Esophagus muscularis mucosa (tissue), 4 donors: ENCODE measurements at regions not wholly inside any gene's neighbourhood (a gene's known extent, or its start where the extent isn't known, plus 50 kb on each side); places are given as distances from the start of the nearest gene placed in this dataset.

Experiments
- DNase-seq: peaks from one replicate; pipeline ENCODE4 v3.0.0-alpha.2; 2017; ENCODE audit errors: extremely low spot score
- H3K27ac ChIP-seq, 4 donors: fragments of 200-600 bp; sonication (generic); replicated peaks in 1 of 4; 1 replicate in 3 of 4; 2 replicates in 1 of 4; pipeline ENCODE4 v1.5.1; 2016 to 2019; ENCODE audit warnings: mild to moderate bottlenecking in 1 of 4
- H3K27me3 ChIP-seq, 4 donors: fragments of 200-600 bp; sonication (generic); one replicate each; pipeline versions ENCODE4 v1.5.1 to v1.6.0; 2016 to 2019
- H3K36me3 ChIP-seq, 4 donors: fragments of 200-600 bp; sonication (generic); one replicate each; pipeline ENCODE4 v1.5.1; 2016 to 2019
- H3K4me1 ChIP-seq, 4 donors: fragments of 200-600 bp; sonication (generic); one replicate each; pipeline ENCODE4 v1.5.1; 2016 to 2019
- H3K4me3 ChIP-seq, 4 donors: fragments of 200-600 bp; sonication (generic); 1 replicate in 2 of 4; 2 replicates in 2 of 4; pipeline ENCODE4 v1.5.1; 2016 to 2019; ENCODE audit warnings: mild to moderate bottlenecking in 4 of 4, moderate library complexity in 1 of 4
- H3K9me3 ChIP-seq, 4 donors: fragments of 200-600 bp; sonication (generic); 1 replicate in 3 of 4; 2 replicates in 1 of 4; pipeline ENCODE4 v1.5.1; 2016 to 2019
- EP300 ChIP-seq: sonication (generic); formaldehyde crosslinking; IDR thresholded peaks from one replicate; pipeline ENCODE4 v1.6.1; 2017; ENCODE audit warnings: antibody characterized with exemption
- POLR2A ChIP-seq: fragments of 450-650 bp; IDR thresholded peaks from one replicate; pipeline ENCODE4 v1.6.1; 2017; ENCODE audit warnings: antibody characterized with exemption, moderate library complexity, mild to moderate bottlenecking, low read depth
- POLR2AphosphoS5 ChIP-seq, 2 donors: sonication (generic); formaldehyde crosslinking; IDR thresholded peaks; one replicate each; pipeline ENCODE4 v1.6.1; 2017; ENCODE audit warnings: antibody characterized with exemption in 2 of 2
- WGBS: methylation state at CpG from one replicate; pipeline ENCODE4 v1.1.5; 2018; 5-methylcytosine and 5-hydroxymethylcytosine counted together
- intact Hi-C: fragments of 100-400 bp; cut with DNase I; formaldehyde crosslinking; loops from one replicate; pipeline ENCODE4 v1.15.1; 2023
- TF ChIP-seq, protein P1 (sequence below), 3 experiments: fragments of 200-600 bp in 2 of 3; fragments of 450-650 bp in 1 of 3; sonication (generic) in 2 of 3; IDR thresholded peaks; one replicate each; pipeline ENCODE4 v1.5.1; 2017 to 2019; ENCODE audit warnings: antibody characterized with exemption in 3 of 3, mild to moderate bottlenecking in 2 of 3, moderate library complexity in 1 of 3

DNA sequence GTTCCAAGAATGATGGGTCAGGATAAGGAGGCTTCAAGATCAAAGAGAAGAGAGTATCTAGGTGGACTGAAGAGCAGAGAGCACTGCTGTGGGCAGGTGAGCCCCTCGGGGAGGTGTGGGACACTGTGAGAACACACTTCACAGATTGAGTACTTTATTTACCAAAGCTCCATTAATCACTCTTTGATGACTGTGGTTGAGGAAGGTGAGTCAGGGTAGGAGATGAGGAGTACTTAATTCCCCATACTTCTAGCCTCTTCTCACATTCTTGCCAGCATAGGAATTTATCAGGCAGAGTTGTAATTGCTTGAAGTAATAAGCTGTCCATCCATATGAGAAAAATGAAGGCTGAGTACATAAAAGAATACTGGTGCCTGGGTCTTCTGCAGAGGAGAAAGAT is 375.3 kb downstream of the PCDH10 start:
- intact Hi-C loops: no loop called here
- H3K36me3 ChIP-seq: no peaks in the 10 kb centered on the region
- TF ChIP-seq, protein P1, sequence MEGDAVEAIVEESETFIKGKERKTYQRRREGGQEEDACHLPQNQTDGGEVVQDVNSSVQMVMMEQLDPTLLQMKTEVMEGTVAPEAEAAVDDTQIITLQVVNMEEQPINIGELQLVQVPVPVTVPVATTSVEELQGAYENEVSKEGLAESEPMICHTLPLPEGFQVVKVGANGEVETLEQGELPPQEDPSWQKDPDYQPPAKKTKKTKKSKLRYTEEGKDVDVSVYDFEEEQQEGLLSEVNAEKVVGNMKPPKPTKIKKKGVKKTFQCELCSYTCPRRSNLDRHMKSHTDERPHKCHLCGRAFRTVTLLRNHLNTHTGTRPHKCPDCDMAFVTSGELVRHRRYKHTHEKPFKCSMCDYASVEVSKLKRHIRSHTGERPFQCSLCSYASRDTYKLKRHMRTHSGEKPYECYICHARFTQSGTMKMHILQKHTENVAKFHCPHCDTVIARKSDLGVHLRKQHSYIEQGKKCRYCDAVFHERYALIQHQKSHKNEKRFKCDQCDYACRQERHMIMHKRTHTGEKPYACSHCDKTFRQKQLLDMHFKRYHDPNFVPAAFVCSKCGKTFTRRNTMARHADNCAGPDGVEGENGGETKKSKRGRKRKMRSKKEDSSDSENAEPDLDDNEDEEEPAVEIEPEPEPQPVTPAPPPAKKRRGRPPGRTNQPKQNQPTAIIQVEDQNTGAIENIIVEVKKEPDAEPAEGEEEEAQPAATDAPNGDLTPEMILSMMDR (IDR thresholded peaks at IDR 0.05): no peak
- no peak for TF ChIP-seq POLR2A
- no peak for TF ChIP-seq POLR2AphosphoS5 (IDR thresholded peaks at IDR 0.05)
- no peak for TF ChIP-seq EP300
- no peaks in the 10 kb centered on the region for H3K4me1 ChIP-seq
- H3K9me3 ChIP-seq: no peaks in the 10 kb centered on the region
- no peaks in the 10 kb centered on the region for H3K27me3 ChIP-seq
- WGBS: 44% methylated on average over 1 of the region's 1 CpG
- H3K4me3 ChIP-seq: no peak overlapping the region
- no peak overlapping the region for H3K27ac ChIP-seq
- no peak for DNase-seq

DNA sequence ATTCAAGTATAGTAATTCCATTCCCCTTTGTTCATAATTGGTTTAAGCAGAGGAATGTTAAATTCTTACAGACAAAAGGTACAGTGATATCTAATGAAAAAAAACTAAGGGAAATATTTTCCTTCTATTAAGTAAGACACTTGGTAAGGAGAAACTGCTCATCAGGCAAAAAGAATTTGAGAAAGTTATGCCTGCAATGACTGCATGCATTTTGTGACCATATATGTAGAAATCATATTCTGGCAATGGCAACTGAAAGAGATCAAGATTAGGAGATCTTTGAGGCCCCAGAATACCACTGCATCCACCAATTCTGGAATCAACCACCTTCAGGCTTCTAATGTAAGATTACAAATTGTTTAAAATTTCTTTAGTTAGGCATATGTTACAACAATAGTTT is 364.8 kb downstream of the PCDH10 start:
- TF ChIP-seq POLR2AphosphoS5 (IDR thresholded peaks at IDR 0.05) (no peak), EP300 (no peak), POLR2A (no peak)
- TF ChIP-seq, protein P1 (IDR thresholded peaks at IDR 0.05): no peak
- Histone ChIP-seq H3K4me1 (no peaks in the 10 kb centered on the region), H3K27me3 (no peaks in the 10 kb centered on the region), H3K4me3 (no peak overlapping the region), H3K9me3 (peaks cover 0 to 6% (median 1%) of the 10 kb centered on the region in 4 donors), H3K27ac (no peak overlapping the region), H3K36me3 (no peaks in the 10 kb centered on the region)
- intact Hi-C loops: no loop called here
- DNase-seq: no peak

DNA sequence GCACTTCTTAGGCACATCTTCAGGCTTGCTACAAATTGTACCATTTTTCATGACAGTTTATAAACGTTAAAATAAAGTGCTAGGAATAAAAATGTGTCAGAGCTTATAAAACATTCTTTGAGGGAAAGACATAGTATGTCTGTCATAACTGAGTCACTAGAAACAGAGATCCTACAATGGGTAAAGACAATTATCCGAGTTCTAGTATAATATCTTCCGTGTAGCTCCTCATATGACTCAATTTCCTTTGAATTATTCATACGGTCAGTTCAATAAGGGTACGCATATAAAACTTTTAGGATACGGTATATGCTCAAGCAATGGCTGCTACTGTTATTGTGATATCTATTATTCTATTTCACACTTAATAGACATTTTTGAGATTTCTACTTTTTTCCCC is 349.1 kb downstream of the PCDH10 start:
- no peaks in the 10 kb centered on the region for H3K4me1 ChIP-seq
- H3K36me3 ChIP-seq: no peaks in the 10 kb centered on the region
- H3K27ac ChIP-seq: no peak overlapping the region
- no peaks in the 10 kb centered on the region for H3K9me3 ChIP-seq
- no peak for DNase-seq
- WGBS: 91% methylated on average over 6 of the region's 6 CpGs
- intact Hi-C loops: no loop called here
- H3K4me3 ChIP-seq: no peak overlapping the region
- H3K27me3 ChIP-seq: no peaks in the 10 kb centered on the region
- TF ChIP-seq POLR2AphosphoS5 (IDR thresholded peaks at IDR 0.05): no peak
- TF ChIP-seq, protein P1 (IDR thresholded peaks at IDR 0.05): no peak
- no peak for TF ChIP-seq POLR2A
- no peak for TF ChIP-seq EP300

DNA sequence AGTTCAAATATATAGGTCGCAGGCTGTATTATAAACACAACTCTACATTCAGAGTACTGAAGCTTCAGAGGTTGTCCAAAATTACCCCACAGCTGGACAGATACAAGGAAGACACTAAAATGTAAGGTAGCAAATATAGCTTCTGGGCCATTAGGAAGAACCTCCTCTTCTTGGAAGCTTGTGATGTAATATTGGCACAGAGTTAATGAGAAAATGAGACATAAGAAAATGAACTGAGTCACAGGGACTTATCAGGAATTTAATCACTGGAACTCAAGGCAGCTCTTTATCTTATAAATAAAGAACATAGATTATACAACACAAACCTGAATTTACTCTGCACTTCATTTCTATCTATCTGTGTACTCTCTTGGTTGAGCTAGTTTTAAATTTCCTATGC is 344.7 kb downstream of the PCDH10 start:
- Histone ChIP-seq H3K4me1 (no peaks in the 10 kb centered on the region), H3K4me3 (no peak overlapping the region)

DNA sequence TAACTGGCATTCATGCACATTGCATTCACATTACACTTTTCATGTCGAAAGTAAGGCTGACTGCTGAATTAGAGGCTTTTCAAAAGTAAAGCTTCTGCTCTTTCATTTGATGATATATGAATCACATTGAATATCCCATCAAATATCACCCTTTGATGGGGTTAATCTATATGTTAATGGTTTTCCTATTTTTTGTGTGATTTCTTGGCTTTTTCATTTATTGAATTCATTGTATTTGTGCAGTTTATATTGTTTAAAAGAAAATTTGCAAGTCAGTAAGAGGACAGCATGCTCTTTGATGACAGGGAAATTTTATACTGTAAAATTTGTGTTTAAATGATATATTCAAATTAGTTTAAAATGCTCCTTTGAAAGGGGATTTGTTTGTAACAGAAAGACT is 344.1 kb downstream of the PCDH10 start:
- Histone ChIP-seq H3K4me1 (no peaks in the 10 kb centered on the region), H3K27me3 (no peaks in the 10 kb centered on the region), H3K27ac (no peak overlapping the region), H3K36me3 (no peaks in the 10 kb centered on the region), H3K9me3 (no peaks in the 10 kb centered on the region), H3K4me3 (no peak overlapping the region)
- no peak for DNase-seq
- WGBS: 82% methylated on average over 1 of the region's 1 CpG
- TF ChIP-seq POLR2AphosphoS5 (IDR thresholded peaks at IDR 0.05): no peak
- intact Hi-C loops: no loop called here

More for the DNA sequence above, 344.7 kb downstream of the PCDH10 start:
- intact Hi-C loops: no loop called here
- 45% methylated on average over 1 of the region's 1 CpG for WGBS
- Histone ChIP-seq H3K27me3 (no peaks in the 10 kb centered on the region), H3K9me3 (no peaks in the 10 kb centered on the region), H3K36me3 (no peaks in the 10 kb centered on the region), H3K27ac (no peak overlapping the region)
- no peak for TF ChIP-seq POLR2A
- TF ChIP-seq, protein P1 (IDR thresholded peaks at IDR 0.05): no peak
- no peak for TF ChIP-seq POLR2AphosphoS5 (IDR thresholded peaks at IDR 0.05)
- TF ChIP-seq EP300: no peak
- no peak for DNase-seq
